ENCODE measurements at regions not wholly inside any gene's neighbourhood (a gene's known extent, or its start where the extent isn't known, plus 50 kb on each side); places are given as distances from the start of the nearest gene placed in this dataset.

GRCh38 chr10:28738200-28738599 is 60.9 kb downstream of the BAMBI start:
- no peak for TF ChIP-seq YY1 (IDR thresholded peaks at IDR 0.05)
- TF ChIP-seq NR2F2 (IDR thresholded peaks at IDR 0.05) = no peak
- peak in 1 of 2 donors; percentile 34 for TF ChIP-seq RAD21 (IDR thresholded peaks at IDR 0.05)
- no peak for TF ChIP-seq HNF4G (IDR thresholded peaks at IDR 0.05)
- no peak for TF ChIP-seq CTCF (IDR thresholded peaks at IDR 0.05; ENCODE audit: low read depth, low read length, missing input control)
- TF ChIP-seq REST (IDR thresholded peaks at IDR 0.05) = no peak
- no peak for TF ChIP-seq JUND (IDR thresholded peaks at IDR 0.05)
- no peak for TF ChIP-seq MAX (IDR thresholded peaks at IDR 0.05)
- no peak for TF ChIP-seq SP1 (IDR thresholded peaks at IDR 0.05)
- no peak for TF ChIP-seq GABPA (IDR thresholded peaks at IDR 0.05 in 1 of 2, conservative IDR thresholded peaks at IDR 0.05 in 1 of 2)
- TF ChIP-seq FOXA2 (IDR thresholded peaks at IDR 0.05) = no peak
